ENCODE measurements at regions not wholly inside any gene's neighbourhood (a gene's known extent, or its start where the extent isn't known, plus 50 kb on each side); places are given as distances from the start of the nearest gene placed in this dataset.

- no peak for TF ChIP-seq CTCF (IDR thresholded peaks at IDR 0.05 in 8 of 11, conservative IDR thresholded peaks at IDR 0.05 in 3 of 11)
- no peak for TF ChIP-seq POLR2AphosphoS5 (IDR thresholded peaks at IDR 0.05)
- no peak for TF ChIP-seq POLR2A (IDR thresholded peaks at IDR 0.05)
Observed at GRCh38 chr3:35473956-35474355, 165.4 kb upstream of the ARPP21 start.

Data from spleen (tissue), 7 donors.